NCI-H446 (cell line): ENCODE measurements at regions not wholly inside any gene's neighbourhood (a gene's known extent, or its start where the extent isn't known, plus 50 kb on each side); places are given as distances from the start of the nearest gene placed in this dataset.

Experiments
- DNase-seq, 2 experiments: peaks; one replicate each; lab custom pipeline; 2025; lab: John Stamatoyannopoulos, UW

DNA sequence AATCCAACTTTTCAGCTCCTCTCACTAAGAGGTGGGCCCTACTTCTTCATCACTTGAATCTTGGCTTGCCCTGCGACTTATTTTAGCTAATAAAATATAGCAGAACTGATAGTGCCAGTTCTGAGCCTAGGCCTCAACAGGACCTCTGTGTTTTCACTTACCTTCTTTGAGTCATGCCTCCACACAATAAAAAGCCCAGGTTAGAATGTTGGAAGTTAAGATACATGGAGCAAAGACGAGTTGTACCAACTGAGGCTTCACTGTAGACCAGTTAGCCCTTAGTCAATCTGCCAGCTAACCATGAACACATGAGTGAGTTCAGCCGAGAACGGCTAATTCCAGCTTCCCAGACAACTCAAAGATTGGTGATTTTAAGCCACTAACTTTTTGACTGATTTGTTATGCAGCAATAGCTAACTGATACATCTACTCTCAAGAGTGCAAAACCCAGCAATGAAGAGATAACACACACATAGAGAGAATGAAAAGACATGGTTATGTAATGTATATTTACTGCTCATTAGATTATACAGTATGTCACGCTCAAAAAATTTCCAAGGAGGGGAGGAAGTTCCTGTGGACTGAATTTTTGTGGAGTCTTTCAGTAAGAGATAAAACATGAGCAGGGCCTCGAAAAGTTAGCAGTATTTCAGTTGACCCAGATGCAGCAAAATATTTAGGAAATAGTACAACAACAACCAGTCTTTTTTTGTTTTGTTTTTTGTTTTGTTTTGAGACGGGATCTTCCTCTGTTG lies 181.1 kb downstream of the MYCN start:
- DNase-seq: no peak

DNA sequence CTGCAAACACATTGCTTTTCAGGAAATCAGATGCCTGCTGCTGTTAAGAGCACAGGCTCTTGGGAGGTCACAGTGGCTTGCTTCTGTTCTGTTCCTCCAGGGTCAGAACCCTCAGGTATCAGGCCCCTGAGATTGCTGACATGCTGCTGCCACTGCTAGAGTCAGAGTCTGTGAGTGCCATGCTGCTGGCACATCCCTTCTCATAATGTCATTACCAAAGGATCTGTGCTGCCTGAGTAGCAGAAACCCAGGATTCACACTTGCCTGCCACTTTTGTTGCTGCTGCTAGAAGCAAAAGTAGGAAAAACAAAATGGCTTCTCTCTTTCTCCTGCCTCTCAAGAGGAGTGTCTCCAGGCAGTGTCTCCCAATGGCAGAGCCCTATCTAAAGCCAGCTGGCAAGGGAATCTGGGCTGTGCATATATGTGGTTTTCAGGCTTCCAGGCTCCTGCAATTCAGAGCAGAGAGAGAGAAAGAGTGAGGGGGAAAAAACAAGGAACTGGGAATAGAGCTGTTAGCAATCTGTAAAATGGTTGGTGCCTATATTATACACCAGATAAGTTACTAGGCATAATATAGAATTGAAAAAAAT lies 180.3 kb downstream of the MYCN start:
- DNase-seq: no peak

DNA sequence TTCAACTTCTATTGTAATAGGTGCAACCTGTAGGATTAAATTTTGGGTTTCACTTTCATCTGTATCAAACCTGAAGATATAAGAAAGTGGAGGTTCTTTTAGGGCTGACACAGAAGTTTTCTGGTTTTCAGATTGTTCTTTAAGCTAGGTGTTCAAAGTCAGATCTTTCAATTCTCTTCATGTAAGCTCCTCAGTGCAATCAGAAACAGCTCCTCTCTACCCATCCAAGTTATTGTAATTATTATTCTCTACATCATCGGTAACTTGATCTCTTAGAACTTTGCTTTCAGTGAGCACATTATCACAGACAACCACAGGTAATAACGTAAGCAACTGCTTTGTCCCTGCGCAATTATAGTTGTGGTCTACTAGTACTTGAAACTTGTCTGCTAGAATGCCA lies 179.4 kb downstream of the MYCN start:
- DNase-seq: no peak

DNA sequence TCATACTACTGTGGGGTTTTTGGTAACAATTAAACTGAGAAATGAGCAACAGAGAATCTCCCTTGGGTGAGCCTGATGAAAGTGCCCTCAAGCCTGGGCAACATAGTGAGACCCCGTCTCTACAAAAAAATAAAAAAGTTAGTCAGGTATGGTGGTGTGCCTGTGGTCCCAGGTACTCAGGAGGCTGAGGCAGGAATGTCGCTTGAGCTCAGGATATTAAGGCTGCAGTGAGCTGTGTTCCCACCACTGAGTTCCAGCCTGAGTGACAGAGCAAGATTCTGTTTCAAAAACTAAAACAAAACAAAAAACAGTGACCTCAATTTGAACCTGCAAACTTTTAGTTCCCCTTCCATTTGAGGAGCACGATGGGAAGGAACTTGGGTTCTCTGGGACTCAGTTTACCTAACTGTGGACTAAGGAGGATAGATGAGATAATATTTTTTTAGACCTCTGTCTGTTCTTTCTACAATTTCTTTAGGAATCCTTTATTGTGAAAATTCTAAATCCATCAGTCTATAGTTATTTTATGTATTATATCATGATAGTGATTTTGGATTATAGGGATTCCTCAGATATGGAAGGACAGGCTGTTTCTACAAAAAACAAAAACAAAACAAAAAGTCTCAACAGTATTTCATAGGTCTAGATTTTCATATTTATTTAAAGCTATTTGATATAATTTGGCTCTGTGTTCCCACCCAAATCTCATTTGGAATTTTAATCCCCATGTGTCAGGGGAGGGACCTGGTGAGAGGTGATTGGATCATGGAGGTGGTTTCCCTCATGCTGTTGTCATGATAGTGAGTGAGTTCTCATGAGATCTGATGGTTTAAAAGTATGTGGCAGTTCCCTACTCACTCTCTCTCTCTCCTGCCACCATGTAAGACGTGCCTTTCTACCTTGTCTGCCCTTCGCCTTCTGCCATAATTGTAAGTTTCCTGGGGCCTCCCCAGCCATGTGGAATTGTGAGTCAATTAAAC lies 178.6 kb downstream of the MYCN start:
- DNase-seq: no peak

DNA sequence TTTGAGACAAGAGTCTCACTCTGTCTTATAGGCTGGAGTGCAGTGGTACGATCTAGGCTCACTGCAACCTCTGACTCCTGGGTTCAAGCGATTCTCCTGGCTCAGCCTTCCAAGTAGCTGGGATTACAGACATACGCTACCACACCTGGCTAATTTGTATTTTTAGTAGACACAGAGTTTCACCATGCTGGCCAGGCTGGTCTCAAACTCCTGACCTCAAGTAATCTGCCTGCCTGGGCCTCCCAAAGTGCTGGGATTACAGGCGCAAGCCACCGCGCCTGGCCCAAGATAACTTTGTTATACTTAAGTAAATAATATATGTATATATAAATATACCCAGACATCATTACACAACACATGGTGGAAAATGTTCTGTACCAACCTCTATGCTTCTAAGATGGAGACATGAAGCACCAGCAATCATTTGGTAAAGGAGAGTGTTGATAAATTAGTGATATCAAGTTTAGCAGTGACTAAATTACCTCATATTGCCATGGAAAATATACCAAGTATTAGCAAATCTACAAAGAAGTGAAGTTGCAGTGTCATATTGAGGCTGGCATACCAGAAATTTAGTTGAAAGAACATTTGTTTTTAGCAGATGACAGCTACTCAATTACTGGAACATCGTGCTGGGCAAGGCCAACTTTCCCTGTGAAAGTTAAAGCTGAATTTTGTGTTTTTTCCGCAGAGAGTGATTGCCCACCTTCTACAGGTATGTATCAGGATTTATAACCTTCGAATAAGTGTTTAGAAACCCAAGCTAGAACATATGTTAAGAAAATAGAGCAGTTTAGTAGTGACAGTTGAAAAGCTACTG lies 177.7 kb downstream of the MYCN start:
- no peak for DNase-seq

DNA sequence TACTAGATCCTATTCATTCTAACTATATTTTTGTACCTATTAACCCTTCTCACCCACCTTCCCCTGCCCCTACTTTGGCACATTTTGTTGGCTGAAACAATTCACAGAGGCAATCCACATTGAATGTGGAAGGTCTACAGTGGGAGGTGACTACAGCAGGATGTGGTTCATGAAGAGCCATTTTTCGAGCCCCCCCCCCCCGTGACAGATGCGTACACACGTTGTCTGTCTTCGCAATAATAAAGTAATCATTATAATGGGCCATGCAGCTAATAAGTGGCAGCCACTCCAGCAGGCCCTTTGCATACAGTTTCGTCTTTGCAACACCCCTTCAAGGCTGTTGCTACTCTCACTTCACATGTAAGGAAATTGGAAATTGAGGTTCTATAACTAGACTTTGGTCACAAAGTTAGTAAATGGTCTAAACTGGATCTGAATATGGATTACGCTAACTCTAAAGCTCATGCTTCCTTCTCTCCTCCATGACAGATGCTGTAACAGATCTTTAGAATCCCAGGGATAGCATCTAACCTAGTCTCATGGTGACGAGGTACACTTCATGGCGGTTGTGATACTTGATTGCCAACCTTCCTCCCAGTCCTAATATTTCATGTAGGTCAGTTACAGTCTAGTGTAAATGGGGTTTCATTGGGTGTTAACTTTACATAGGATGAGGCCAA lies 176.8 kb downstream of the MYCN start:
- DNase-seq: no peak

DNA sequence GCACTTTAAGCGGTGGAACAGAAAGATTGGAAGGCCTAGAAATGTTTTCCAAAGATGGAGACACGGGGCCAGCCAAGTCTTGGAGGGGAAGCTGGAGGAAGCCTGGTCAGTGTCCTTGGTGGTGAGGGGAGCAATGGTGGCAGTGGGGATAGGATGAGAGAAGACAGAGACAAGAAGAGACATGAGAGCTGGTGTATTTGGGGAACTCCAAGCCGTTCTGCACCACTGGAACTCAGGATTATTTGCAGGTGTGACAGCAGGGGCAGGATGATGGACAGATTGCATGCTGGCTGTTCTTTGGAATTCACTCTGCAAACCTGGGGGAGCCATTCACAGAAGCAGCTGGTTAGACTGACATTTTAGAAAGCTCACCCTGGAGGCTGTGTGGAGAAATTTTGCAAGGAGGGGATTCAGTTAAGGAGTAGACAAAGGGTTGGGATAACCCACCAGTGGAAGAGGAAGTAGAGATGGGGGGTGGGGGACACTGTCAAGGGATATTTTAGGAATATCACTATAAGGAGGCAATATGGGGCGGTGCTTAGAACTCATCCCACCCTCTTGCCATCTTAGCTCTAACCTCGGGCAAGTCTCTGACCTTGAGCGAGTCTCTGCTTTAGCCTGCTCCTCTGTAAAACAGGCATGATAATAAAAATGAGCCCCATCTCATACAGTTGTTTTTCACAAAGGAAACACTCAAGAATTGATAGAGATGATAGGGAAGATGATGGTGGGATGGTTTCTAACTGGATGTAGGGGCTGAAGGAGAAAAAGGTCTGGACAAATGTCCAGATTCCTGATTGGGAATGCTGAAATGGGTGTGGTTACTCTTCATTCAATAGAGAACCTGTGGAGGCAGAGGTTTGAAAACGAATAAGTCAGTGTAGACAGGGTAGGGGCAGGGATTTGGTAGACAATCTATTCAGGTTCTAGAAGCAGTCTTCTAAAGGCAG lies 175.8 kb downstream of the MYCN start:
- no peak for DNase-seq

DNA sequence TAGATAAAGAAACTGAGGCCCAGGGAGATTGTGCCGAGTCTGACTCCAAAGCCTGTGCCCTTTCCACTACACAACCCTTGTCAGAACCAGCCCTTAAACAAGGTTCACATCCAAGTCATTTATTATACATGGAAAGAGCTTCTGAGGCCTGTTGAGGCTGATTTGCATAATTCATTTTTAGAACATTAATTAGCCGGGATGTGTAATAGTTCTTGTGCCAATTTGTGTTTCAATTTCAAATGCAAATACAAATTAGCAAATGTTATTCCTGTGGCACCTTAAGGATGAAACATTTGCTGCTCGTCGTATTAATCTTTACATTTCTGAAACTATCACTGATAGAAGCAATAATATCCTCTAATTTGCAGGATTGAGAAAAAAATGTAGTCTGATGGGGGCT lies 174.9 kb downstream of the MYCN start:
- no peak for DNase-seq

DNA sequence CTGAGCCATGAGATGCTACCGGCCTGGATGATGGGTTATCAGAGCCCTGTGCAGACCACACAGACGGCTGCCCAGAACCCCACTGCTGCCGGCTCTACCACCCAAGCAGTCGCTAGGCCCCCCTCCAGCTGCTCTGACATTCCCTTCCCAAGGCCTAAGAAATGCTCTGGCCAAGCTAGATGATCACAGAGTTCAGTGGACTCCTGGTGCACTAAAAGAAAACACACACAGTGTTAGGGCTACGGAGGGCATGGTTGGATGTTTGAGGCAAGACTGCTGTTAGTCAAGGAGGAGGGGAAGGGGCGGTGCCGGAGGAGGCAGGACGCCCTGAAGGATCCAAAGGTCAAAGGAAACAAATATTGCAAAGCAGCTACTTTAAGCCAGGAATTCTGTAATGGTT lies 174.5 kb downstream of the MYCN start:
- no peak for DNase-seq

DNA sequence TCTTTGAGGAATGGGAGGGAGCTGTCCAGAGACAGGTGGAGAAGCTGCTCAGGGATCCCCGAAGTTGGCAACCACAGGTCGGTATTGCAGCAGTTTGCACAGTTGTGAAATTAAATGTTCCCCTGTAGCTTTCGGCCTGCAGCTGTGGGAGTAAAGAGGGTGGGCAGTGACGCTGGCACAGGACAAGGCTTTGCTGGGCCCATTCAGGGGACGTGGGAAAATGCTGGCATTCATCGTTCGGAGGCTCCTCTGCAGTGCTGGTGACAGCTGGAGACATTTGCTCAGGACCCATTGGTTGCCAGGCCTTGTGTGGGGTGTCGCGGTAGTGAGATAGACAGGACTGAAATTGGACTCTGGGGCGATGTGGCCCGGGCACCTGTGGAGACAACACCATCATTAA lies 173.7 kb downstream of the MYCN start:
- no peak for DNase-seq

DNA sequence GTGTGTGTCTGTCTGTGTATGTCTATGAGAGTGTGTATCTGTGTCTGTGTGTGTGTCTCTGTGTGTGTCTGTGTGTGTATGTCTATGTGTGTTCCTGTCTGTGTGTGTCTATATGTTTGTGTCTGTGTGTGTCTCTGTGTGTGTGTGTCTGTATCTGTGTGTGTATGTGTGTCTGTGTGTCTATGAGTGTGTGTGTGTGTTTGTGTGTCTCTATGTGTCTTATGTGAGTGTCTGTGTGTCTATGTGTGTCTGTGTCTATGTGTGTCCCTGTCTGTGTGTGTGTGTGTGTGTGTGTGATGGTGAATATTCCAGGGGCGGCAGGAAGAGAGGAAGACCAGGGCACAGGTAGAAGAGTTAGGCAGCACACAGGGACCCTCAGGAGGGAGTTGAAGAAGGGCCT lies 173.2 kb downstream of the MYCN start:
- DNase-seq: no peak

DNA sequence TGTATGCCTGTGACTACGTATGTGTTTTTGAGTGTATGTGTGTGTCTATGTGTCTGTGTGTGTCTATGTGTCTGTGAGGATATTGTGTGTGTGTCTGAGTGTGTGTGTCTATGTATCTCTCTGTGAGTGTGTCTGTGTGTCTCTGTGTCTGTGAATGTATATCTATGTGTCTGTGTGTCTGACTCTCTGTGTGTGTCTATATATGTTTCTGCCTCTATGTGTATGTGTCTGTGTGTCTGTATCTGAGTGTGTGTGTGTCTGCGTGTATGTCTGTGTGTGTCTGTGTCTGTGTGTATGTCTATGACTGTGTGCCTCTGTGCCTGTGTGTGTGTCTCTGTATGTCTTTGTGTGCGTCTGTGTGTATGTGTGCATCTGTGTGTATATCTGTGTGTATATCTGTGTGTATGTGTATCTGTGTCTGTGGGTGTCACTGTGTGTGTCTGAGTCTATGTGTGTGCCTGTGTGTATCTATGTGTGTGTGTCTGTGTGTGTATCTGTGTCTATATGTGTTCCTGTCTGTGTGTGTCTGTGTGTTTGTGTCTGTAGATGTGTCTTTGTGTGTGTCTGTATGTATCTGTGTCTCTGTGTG lies 172.7 kb downstream of the MYCN start:
- DNase-seq: no peak

DNA sequence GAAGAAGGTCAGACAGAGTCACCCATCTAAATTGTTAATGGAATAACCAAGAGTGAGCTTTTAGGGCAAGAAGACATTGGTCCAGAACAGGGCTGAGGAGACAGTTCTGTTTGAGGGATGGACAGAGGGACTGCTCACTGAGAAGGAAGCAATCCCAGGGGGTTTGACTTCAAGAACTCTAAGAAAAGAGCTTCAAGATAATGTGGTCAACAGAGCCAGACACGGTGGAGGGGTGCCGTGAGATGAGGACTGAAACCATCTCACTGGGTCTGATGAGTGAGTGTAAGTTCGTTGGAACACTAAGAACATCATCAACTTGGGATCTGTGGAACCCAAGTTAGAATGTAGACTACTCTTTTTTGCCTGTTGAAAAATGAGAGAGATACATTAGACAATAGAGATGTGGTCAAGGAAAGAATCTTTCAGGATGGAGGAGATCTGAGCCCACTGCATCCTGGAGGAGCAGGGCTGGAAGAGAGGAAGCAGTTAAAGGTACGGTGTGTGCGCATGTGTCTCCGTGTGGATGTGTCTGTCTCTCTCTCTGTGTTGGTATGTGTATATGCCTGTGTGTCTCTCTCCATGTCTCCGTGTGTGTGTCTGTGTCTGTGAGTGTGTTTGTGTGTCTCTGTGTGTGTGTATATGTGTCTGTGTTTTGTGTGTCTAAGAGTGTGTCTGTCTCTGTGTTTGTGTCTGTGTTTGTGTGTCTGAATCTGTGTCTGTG lies 172.1 kb downstream of the MYCN start:
- no peak for DNase-seq

DNA sequence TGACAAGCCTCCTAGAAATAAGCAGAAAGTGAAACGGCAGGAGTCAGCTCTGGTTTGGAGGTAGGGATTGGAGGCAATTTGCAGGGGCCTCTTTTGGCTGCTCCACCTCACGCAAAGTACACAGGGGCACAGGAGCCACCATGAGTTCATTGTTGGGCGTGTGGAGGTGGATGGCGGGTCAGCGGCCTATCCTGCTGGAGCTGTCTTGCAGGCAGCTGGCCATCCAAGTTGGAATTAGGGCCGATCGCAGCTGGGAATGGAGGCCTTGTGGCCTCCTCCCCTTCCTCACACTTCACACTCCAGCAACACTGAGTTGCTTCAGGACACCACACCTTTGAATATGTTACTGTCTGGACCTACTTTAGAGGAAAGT lies 171.5 kb downstream of the MYCN start:
- DNase-seq: no peak

DNA sequence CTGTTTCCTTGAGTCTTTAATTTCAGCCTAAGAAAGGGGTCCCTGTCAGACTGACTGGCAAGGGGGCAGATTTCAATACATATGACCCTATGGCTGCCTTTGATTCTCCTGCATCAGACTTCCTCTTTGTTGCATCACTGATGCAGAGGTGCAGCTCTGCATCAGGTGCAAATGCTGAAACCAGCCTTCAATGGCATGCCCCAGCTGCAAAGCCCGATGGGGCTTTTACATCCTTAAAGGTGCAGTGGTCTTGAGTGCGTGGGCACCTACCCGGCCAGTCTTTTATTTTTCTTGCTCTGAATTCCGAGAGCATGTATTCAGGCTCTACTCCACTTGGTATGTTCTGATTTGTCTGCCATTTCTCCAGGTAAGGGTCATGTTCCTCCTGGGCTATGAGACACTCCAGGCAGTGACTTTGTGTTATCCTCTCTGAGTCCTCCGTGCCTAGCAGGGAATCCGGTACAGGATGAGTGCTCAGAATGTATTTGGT lies 169.5 kb downstream of the MYCN start:
- no peak for DNase-seq

DNA sequence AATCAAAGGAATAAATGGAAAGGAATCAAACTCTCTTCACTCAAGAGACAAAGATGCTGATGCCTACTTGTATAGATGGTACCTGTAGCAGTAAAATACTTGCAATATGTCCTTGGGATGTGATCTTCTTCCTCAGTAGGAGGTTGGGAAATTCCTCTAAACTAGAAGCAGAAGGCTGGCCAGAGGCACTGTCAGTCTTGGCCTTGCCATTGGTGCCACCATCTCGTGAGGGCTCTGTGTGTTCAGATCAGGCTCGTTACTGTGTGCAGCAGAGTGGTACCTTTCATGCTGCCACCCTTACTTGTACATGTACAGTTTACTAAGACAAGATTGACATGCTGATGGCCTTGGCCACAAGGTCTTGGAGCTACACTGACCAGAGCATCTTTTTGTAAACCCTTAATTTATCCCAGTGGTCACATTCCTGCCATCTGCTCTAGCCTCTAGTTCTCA lies 169.0 kb downstream of the MYCN start:
- DNase-seq: no peak

DNA sequence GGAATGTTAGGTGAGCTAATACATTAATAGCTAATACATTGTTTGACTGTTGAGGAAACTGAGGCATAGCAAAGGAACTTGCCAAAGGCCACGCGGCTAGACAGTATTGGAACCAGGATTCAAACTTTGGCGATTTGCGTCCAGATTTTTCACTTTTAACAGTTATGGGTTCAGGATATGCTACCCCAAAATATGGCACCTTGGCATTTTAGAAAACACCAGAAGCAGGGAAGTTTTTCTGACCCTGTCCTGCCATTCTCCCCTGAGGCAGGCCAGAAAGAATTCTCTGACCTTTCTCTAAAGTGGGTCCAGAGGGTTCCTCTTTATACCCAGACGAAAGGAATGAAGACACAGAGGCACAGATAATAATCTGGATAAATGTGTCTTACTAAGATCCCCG lies 166.9 kb downstream of the MYCN start:
- no peak for DNase-seq

DNA sequence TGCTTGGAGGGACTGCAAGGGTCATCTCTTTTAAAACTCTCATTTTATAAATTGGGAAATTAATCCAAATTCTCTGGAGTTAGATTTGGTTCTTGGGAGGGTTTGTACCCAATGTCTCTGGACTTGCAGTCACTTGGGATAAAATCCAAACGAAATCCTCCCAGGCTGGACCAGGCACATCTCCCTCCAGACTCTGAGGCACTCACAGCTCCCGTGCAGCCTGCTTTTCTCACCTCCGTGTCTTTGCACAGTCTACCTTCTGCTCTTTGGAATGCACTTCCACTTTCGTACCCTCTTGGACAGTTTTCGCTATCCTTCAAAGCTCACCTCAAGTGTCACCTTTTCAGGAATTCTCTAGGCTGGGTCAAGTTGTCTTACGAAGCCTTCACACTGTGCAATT lies 166.3 kb downstream of the MYCN start:
- no peak for DNase-seq

DNA sequence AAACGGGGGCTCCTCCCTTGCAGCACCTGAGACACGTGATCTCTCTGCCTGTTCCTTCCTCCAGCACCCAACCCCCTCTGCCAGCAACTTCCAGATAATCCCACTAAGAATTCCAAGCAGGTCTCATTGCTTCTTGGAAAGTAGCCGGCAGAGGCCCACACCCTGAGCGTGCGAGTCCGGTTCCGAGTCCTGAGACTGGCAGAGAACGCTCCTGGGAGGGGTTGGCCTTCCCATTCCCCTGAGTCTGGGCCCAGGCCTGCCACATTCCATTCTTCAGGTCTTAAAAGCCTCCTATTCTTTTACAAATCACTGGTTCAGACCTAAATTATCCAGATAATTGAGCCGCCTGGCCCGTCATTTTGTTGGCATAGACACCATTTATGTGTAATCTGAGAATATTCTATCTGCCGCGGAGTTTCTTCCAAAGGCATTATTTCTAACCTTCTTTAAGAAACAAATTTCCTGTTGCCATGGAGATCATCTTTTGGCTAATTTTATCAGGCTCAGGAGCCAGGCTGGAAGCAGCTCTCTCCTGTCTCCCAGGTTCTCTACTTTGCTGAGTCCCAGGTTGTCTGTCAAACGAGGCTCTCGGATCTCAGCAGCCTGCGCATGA lies 165.4 kb downstream of the MYCN start:
- no peak for DNase-seq
